SK-N-SH treated with all-trans-retinoic acid at 6 μM for 48 hours (cell line): ENCODE measurements at regions not wholly inside any gene's neighbourhood (a gene's known extent, or its start where the extent isn't known, plus 50 kb on each side); places are given as distances from the start of the nearest gene placed in this dataset.

Experiments
- ARNTL ChIP-seq: fragments of 450-650 bp; formaldehyde crosslinking; IDR thresholded peaks from 2 replicates; pipeline ENCODE4 v1.5.0; 2020; ENCODE audit warnings: low read depth, mild to moderate bottlenecking, moderate library complexity, borderline replicate concordance
- CSDC2 ChIP-seq: fragments of 250-450 bp; sonication (Bioruptor Pico); IDR thresholded peaks from 2 replicates; pipeline ENCODE4 v1.5.0; 2020; ENCODE audit warnings: mild to moderate bottlenecking, moderate library complexity
- ISL1 ChIP-seq: fragments of 250-450 bp; sonication (Bioruptor Pico); IDR thresholded peaks from 2 replicates; pipeline ENCODE4 v2.1.2; 2022; ENCODE audit warnings: mild to moderate bottlenecking, moderate library complexity
- RARB ChIP-seq: fragments of 250-450 bp; sonication (Bioruptor Pico); IDR thresholded peaks from 2 replicates; pipeline ENCODE4 v1.8.0; 2021; ENCODE audit warnings: mild to moderate bottlenecking, moderate library complexity
- SNAI2 ChIP-seq: fragments of 250-450 bp; sonication (Bioruptor Pico); IDR thresholded peaks from 2 replicates; pipeline ENCODE4 v1.5.0; 2020; ENCODE audit warnings: mild to moderate bottlenecking, moderate library complexity
- TOX ChIP-seq: fragments of 250-450 bp; sonication (Bioruptor Pico); IDR thresholded peaks from 2 replicates; pipeline ENCODE4 v1.8.0; 2021; ENCODE audit warnings: mild to moderate bottlenecking, moderate library complexity, borderline replicate concordance
- ZFP3 ChIP-seq: fragments of 250-450 bp; sonication (Bioruptor Pico); IDR thresholded peaks from 2 replicates; pipeline ENCODE4 v1.5.0; 2020; ENCODE audit warnings: mild to moderate bottlenecking, moderate library complexity
- ZFP30 ChIP-seq: fragments of 450-650 bp; formaldehyde crosslinking; IDR thresholded peaks from 2 replicates; pipeline ENCODE4 v1.5.0; 2022; ENCODE audit warnings: mild to moderate bottlenecking, moderate library complexity
- ZNF8 ChIP-seq: fragments of 450-650 bp; formaldehyde crosslinking; IDR thresholded peaks from 2 replicates; pipeline ENCODE4 v1.5.0; 2020; ENCODE audit warnings: mild to moderate bottlenecking, moderate library complexity
- TF ChIP-seq, protein P1 (sequence below): fragments of 250-450 bp; sonication (Bioruptor Pico); IDR thresholded peaks from 2 replicates; pipeline ENCODE4 v1.8.0; 2020; ENCODE audit warnings: mild to moderate bottlenecking, moderate library complexity, borderline replicate concordance
- TF ChIP-seq, protein P2 (sequence below): fragments of 250-450 bp; sonication (Bioruptor Pico); IDR thresholded peaks from 2 replicates; pipeline ENCODE4 v1.5.1; 2021; ENCODE audit warnings: mild to moderate bottlenecking, moderate library complexity

DNA sequence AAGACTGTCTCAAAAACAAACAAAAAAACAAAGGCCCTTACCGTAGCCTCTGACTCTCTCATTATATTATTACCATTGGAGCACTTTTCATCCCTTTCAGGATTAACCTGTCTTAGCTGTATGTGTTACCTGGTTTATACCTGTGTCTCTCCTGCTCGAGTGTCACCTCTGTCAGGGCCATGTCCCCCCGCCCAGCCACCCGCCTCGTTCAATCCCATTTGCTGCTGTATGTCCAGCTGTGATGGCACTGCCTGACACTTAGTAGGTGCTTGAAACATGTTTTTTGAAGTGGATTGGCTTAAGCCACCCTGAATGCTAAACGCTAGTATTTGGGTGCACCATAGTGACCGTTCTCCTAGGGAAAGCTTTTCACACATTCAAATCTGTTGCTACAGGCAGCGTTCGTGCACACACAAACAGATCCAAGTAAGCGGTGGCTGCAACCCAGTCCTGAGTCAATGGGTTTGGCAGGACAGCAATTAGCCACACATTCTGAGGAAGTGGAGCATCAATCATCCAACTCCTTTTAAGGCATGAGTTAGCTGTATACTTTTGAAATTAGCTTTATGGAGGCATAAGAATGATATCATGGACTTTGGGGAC, 98.9 kb upstream of the ZNF217 start:
- TF ChIP-seq ZNF8 (CRISPR knock-in tag) (no peak), SNAI2 (no peak), ZFP3 (no peak), RARB (CRISPR knock-in tag) (no peak), CSDC2 (CRISPR knock-in tag) (no peak), ISL1 (no peak), TOX (no peak), ZFP30 (CRISPR knock-in tag) (no peak), ARNTL (no peak)
- TF ChIP-seq, protein P1, sequence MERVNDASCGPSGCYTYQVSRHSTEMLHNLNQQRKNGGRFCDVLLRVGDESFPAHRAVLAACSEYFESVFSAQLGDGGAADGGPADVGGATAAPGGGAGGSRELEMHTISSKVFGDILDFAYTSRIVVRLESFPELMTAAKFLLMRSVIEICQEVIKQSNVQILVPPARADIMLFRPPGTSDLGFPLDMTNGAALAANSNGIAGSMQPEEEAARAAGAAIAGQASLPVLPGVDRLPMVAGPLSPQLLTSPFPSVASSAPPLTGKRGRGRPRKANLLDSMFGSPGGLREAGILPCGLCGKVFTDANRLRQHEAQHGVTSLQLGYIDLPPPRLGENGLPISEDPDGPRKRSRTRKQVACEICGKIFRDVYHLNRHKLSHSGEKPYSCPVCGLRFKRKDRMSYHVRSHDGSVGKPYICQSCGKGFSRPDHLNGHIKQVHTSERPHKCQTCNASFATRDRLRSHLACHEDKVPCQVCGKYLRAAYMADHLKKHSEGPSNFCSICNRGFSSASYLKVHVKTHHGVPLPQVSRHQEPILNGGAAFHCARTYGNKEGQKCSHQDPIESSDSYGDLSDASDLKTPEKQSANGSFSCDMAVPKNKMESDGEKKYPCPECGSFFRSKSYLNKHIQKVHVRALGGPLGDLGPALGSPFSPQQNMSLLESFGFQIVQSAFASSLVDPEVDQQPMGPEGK (CRISPR knock-in tag): no peak
- TF ChIP-seq, protein P2, sequence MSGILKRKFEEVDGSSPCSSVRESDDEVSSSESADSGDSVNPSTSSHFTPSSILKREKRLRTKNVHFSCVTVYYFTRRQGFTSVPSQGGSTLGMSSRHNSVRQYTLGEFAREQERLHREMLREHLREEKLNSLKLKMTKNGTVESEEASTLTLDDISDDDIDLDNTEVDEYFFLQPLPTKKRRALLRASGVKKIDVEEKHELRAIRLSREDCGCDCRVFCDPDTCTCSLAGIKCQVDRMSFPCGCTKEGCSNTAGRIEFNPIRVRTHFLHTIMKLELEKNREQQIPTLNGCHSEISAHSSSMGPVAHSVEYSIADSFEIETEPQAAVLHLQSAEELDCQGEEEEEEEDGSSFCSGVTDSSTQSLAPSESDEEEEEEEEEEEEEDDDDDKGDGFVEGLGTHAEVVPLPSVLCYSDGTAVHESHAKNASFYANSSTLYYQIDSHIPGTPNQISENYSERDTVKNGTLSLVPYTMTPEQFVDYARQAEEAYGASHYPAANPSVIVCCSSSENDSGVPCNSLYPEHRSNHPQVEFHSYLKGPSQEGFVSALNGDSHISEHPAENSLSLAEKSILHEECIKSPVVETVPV (CRISPR knock-in tag): no peak
